Hematopoietic multipotent progenitor cell treated with erythropoietin and hydrocortisone succinate and interleukin-3 and kit ligand, for 4 days (in vitro differentiated cells): ENCODE measurements at regions not wholly inside any gene's neighbourhood (a gene's known extent, or its start where the extent isn't known, plus 50 kb on each side); places are given as distances from the start of the nearest gene placed in this dataset.
A peak's percentile ranks its signal among the peaks of the same experiment; 100 is the strongest.
"Not testable (repeated sequence)": the region's sequence is repeated elsewhere in the genome, so short reads cannot be mapped to it uniquely, and the experiment has no call there.

Source experiments
- DNase-seq: peaks from one replicate; pipeline ENCODE4 v3.0.0-alpha.2; 2015

GRCh38 chr10:118871244-118871865 is 116.6 kb upstream of the CACUL1 start:
- peak; percentile 3 for DNase-seq

GRCh38 chr10:118873091-118873737 is 118.4 kb upstream of the CACUL1 start:
- DNase-seq, result no peak

- no peak for DNase-seq
Measured at GRCh38 chr10:118873738-118874105, 119.0 kb upstream of the CACUL1 start.

- no peak for DNase-seq
Measured at GRCh38 chr10:118874171-118874570, 119.4 kb upstream of the CACUL1 start.

GRCh38 chr10:118875087-118875486 is 120.3 kb upstream of the CACUL1 start:
- no peak for DNase-seq

GRCh38 chr10:118882741-118883140 is 128.0 kb upstream of the CACUL1 start:
- DNase-seq, result peak; percentile 74

- no peak for DNase-seq
Measured at GRCh38 chr10:118892255-118892654, 137.3 kb upstream of the NANOS1 start.

GRCh38 chr10:118894891-118895290 is 134.6 kb upstream of the NANOS1 start:
- not testable (repeated sequence) for DNase-seq

- no peak for DNase-seq
Measured at GRCh38 chr10:118900617-118901016, 128.9 kb upstream of the NANOS1 start.

GRCh38 chr10:118901380-118901779 is 128.1 kb upstream of the NANOS1 start:
- DNase-seq, result no peak

- DNase-seq, result no peak
Measured at GRCh38 chr10:118901906-118902305, 127.6 kb upstream of the NANOS1 start.

GRCh38 chr10:118902656-118903055 is 126.9 kb upstream of the NANOS1 start:
- DNase-seq, result not testable (repeated sequence)

- DNase-seq, result no peak
Measured at GRCh38 chr10:118903251-118903650, 126.3 kb upstream of the NANOS1 start.

GRCh38 chr10:118903691-118904090 is 125.8 kb upstream of the NANOS1 start:
- no peak for DNase-seq

- DNase-seq, result no peak
Measured at GRCh38 chr10:118904286-118904685, 125.2 kb upstream of the NANOS1 start.

- DNase-seq, result no peak
Measured at GRCh38 chr10:118907051-118907450, 122.5 kb upstream of the NANOS1 start.

GRCh38 chr10:118908557-118909256 is 120.8 kb upstream of the NANOS1 start:
- DNase-seq, result no peak

- DNase-seq, result no peak
Measured at GRCh38 chr10:118910702-118911101, 118.8 kb upstream of the NANOS1 start.

- no peak for DNase-seq
Measured at GRCh38 chr10:118911363-118911762, 118.2 kb upstream of the NANOS1 start.

- no peak for DNase-seq
Measured at GRCh38 chr10:118912961-118913600, 116.4 kb upstream of the NANOS1 start.

GRCh38 chr10:118913825-118914224 is 115.7 kb upstream of the NANOS1 start:
- no peak for DNase-seq

- no peak for DNase-seq
Measured at GRCh38 chr10:118914629-118915028, 114.9 kb upstream of the NANOS1 start.

GRCh38 chr10:118915161-118915560 is 114.4 kb upstream of the NANOS1 start:
- no peak for DNase-seq

GRCh38 chr10:118916777-118917176 is 112.7 kb upstream of the NANOS1 start:
- DNase-seq, result no peak
